GM13977 (cell line): ENCODE measurements at regions not wholly inside any gene's neighbourhood (a gene's known extent, or its start where the extent isn't known, plus 50 kb on each side); places are given as distances from the start of the nearest gene placed in this dataset.

Experiments
- DNase-seq: peaks from one replicate; pipeline ENCODE4 v3.0.0; 2012; ENCODE audit warnings: low spot score
- in situ Hi-C: fragments of 300-500 bp; cut with MboI; formaldehyde crosslinking; loops from one replicate; pipeline ENCODE4 v1.12.0; 2022; ENCODE audit warnings: low sequenced_read_pairs, low pct_unique_long_range_greater_than_20kb, mixed read lengths, inconsistent platforms; ENCODE audit not compliant: unreplicated experiment
- TF ChIP-seq, protein P1 (sequence below): IDR thresholded peaks from 2 replicates; pipeline ENCODE4 v1.5.1; 2012; ENCODE audit warnings: mild to moderate bottlenecking, control low read depth; ENCODE audit not compliant: insufficient read depth; ENCODE audit errors: extremely low read depth, missing control alignments

GRCh38 chr2:196242131-196242620 lies 70.8 kb upstream of the STK17B start:
- TF ChIP-seq, protein P1, sequence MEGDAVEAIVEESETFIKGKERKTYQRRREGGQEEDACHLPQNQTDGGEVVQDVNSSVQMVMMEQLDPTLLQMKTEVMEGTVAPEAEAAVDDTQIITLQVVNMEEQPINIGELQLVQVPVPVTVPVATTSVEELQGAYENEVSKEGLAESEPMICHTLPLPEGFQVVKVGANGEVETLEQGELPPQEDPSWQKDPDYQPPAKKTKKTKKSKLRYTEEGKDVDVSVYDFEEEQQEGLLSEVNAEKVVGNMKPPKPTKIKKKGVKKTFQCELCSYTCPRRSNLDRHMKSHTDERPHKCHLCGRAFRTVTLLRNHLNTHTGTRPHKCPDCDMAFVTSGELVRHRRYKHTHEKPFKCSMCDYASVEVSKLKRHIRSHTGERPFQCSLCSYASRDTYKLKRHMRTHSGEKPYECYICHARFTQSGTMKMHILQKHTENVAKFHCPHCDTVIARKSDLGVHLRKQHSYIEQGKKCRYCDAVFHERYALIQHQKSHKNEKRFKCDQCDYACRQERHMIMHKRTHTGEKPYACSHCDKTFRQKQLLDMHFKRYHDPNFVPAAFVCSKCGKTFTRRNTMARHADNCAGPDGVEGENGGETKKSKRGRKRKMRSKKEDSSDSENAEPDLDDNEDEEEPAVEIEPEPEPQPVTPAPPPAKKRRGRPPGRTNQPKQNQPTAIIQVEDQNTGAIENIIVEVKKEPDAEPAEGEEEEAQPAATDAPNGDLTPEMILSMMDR: no peak
- in situ Hi-C loops: no loop called here
- DNase-seq: peak; percentile 58

- DNase-seq: no peak
- in situ Hi-C loops: no loop called here
- TF ChIP-seq, protein P1: no peak
These were observed 73.1 kb upstream of the STK17B start for GRCh38 chr2:196244516-196244915.

DNA sequence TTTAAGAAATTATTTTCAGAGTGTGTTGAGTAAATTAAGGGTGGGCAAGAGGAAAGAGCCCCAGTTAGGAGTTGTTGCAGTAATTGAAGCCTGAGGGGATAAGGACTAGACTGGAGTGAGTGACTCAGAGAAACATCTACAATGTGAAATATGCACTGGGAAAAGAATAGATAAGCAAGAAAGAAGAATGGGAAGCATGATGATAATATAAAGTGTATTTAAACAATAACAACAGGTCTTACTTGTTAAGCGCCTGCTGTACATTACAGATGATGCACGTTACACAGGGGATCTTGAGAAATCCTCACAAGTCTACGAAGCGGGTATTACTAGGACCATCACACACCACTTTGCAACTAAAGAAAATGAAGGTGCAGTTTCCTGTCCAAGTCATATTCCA lies 73.6 kb upstream of the STK17B start:
- no peak for DNase-seq
- TF ChIP-seq, protein P1: no peak
- in situ Hi-C loops: no loop called here

DNA sequence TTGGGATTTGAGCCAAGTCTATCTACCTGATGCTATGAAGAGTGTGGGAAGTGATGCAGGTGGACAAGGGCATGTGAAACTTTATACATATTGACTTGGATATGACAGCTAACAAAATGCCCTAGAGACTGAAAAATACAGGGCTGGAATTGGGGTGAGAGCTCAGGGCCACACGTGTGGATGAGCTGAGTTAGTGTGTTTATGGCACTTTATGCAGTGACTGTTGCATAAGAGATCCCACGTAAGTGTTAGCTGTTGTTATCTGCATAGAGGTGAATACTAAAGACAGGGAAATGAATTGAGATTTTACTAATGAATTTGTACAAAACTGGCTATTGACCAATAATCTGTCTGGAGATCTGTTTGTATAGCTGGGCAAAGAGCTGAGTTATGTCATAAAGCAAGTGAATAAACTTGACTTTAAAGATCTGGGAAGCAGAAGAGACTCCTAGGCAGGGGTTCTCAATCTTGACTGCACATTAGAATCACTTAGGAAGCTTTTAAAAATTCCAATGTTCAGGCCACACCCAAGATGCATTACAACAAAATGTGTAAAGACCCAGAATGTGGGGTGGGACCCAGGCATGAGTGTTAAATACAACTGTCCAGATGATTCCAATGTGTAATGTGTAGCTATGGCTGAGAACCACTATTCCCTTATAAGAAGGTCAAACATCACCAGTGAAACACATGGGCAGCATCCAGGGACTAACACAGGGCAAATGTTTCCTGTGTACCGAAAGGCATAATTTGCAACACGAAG lies 74.2 kb upstream of the STK17B start:
- no peak for DNase-seq
- in situ Hi-C loops: no loop called here

DNA sequence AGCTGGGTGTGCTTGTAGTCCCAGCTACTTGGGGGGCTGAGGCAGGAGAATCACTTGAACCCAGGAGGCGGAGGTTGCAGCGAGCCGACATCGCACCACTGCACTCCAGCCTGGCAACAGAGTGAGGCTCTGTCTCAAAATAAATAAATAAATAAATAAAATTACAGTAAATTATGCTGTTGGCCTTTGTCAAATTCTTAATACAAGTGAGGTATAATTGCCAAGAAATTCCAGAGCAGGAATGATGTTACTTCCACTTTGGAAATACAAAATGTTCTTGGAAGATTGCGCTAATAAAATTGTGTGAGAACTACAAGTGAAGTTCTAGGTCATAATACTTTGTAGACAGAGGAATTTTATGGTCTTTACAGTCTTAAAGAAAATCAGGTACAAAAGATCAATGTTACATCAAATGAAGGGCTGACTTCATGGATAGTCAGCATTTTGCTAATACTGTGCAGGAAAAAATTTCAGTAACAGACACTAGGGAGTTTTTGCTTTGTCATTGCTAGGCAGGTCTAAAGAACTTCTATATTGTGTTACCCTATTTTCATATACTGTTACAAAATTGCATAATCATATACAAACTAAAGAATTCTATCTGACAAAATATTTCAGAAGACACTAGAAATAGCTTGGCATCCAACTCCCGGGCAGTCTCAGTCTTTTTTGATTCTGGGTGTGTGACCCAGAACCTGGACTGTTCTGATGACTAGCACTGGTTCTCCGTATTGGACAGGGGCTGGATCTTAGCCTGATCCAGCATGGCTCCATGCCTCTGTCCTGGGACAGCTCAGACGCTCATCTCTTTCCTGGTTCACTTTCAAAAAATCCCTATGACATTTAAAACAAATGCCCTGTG lies 76.0 kb upstream of the STK17B start:
- DNase-seq: no peak
- TF ChIP-seq, protein P1: no peak
- in situ Hi-C loops: no loop called here

More for the DNA sequence above, 74.2 kb upstream of the STK17B start:
- TF ChIP-seq, protein P1: no peak

DNA sequence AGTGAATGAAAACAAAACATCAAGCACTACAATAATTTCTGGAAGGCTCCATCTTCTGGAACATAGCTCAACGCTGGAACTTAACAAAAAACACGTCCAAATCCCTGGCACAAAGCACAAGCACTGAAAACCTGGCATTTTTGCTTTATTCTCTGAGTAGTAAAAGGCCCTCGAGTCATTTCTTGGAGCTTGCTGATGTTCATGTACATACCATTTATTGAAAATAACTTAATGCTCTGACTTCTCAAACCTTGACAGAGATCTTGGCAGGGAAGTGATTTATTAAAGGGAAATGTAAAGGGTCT lies 76.5 kb upstream of the STK17B start:
- in situ Hi-C loops: no loop called here
- TF ChIP-seq, protein P1: no peak
- no peak for DNase-seq
